H9 (cell line): ENCODE measurements at regions not wholly inside any gene's neighbourhood (a gene's known extent, or its start where the extent isn't known, plus 50 kb on each side); places are given as distances from the start of the nearest gene placed in this dataset.

Source experiments
- DNase-seq: peaks from one replicate; pipeline ENCODE4 v3.0.0-alpha.2; 2017
- H2AFZ ChIP-seq: one replicate; pipeline ENCODE4 v1.6.1; 2013; ENCODE audit warnings: mild to moderate bottlenecking, low read length, control low read depth, moderate library complexity
- H2AK5ac ChIP-seq: 2 replicates; pipeline ENCODE4 v1.6.1; 2013; ENCODE audit warnings: low read length, control low read depth, mixed read lengths; ENCODE audit not compliant: insufficient read length
- H2BK120ac ChIP-seq: one replicate; pipeline ENCODE4 v1.6.1; 2013; ENCODE audit warnings: low read depth, mild to moderate bottlenecking, low read length, control low read depth, inconsistent platforms; ENCODE audit not compliant: poor library complexity, severe bottlenecking
- H2BK12ac ChIP-seq: 2 replicates; pipeline ENCODE4 v1.6.1; 2013; ENCODE audit warnings: low read length, control low read depth, mixed read lengths, low read depth; ENCODE audit not compliant: insufficient read length
- H2BK15ac ChIP-seq: 2 replicates; pipeline ENCODE4 v1.6.1; 2013; ENCODE audit warnings: low read depth, low read length, control low read depth
- H2BK20ac ChIP-seq: one replicate; pipeline ENCODE4 v1.6.1; 2013; ENCODE audit warnings: low read depth, mild to moderate bottlenecking, low read length, control low read depth, inconsistent platforms; ENCODE audit not compliant: poor library complexity, severe bottlenecking
- H2BK5ac ChIP-seq: 2 replicates; pipeline ENCODE4 v1.6.1; 2013; ENCODE audit warnings: low read length, control low read depth, mixed read lengths; ENCODE audit not compliant: insufficient read length
- H3K14ac ChIP-seq: 2 replicates; pipeline ENCODE4 v1.6.1; 2013; ENCODE audit warnings: low read length, control low read depth; ENCODE audit not compliant: insufficient read depth
- H3K18ac ChIP-seq: 2 replicates; pipeline ENCODE4 v1.6.1; 2013; ENCODE audit warnings: low read depth, mild to moderate bottlenecking, mixed read lengths, low read length, control low read depth; ENCODE audit not compliant: insufficient read length
- H3K23ac ChIP-seq: 2 replicates; pipeline ENCODE4 v1.6.1; 2013; ENCODE audit warnings: low read length, control low read depth, mixed read lengths, low read depth; ENCODE audit not compliant: insufficient read length
- H3K23me2 ChIP-seq: 2 replicates; pipeline ENCODE4 v1.6.1; 2013; ENCODE audit warnings: low read depth, mild to moderate bottlenecking, mixed read lengths, low read length, control low read depth; ENCODE audit not compliant: insufficient read length, poor library complexity, severe bottlenecking
- H3K27ac ChIP-seq: 2 replicates; pipeline ENCODE4 v1.5.1; 2013; ENCODE audit warnings: low read length, control low read depth, mixed read lengths, low read depth; ENCODE audit not compliant: insufficient read length
- H3K27me3 ChIP-seq: 2 replicates; pipeline ENCODE4 v1.6.1; 2013; ENCODE audit warnings: low read length, control low read depth, inconsistent platforms; ENCODE audit not compliant: insufficient read depth
- H3K4ac ChIP-seq: 2 replicates; pipeline ENCODE4 v1.6.1; 2013; ENCODE audit warnings: low read depth, mild to moderate bottlenecking, control low read depth, inconsistent platforms, low read length, moderate library complexity
- H3K4me1 ChIP-seq: 2 replicates; pipeline ENCODE4 v1.6.1; 2013; ENCODE audit warnings: low read length, control low read depth, inconsistent platforms; ENCODE audit not compliant: insufficient read depth
- H3K4me2 ChIP-seq: 2 replicates; pipeline ENCODE4 v1.6.1; 2013; ENCODE audit warnings: low read length, control low read depth, mixed read lengths; ENCODE audit not compliant: insufficient read length, insufficient read depth
- H3K56ac ChIP-seq: 2 replicates; pipeline ENCODE4 v1.6.1; 2013; ENCODE audit warnings: low read depth, mild to moderate bottlenecking, mixed read lengths, low read length, control low read depth; ENCODE audit not compliant: insufficient read length
- H3K79me1 ChIP-seq: 2 replicates; pipeline ENCODE4 v1.6.1; 2013; ENCODE audit warnings: low read depth, mild to moderate bottlenecking, moderate library complexity, low read length, control low read depth, inconsistent platforms; ENCODE audit not compliant: insufficient read depth, poor library complexity, severe bottlenecking
- H3K79me2 ChIP-seq: 2 replicates; pipeline ENCODE4 v1.6.1; 2013; ENCODE audit warnings: low read length, control low read depth, inconsistent platforms; ENCODE audit not compliant: insufficient read depth
- H3K9ac ChIP-seq: 2 replicates; pipeline ENCODE4 v1.6.1; 2013; ENCODE audit warnings: low read length, control low read depth, mixed read lengths; ENCODE audit not compliant: insufficient read length; ENCODE audit errors: extremely low read depth
- H3K9me3 ChIP-seq: one replicate; pipeline ENCODE4 v1.6.1; 2013; ENCODE audit warnings: low read depth, low read length, inconsistent platforms; ENCODE audit not compliant: control insufficient read depth
- H3T11ph ChIP-seq: one replicate; pipeline ENCODE4 v1.6.1; 2013; ENCODE audit warnings: mild to moderate bottlenecking, low read length, control low read depth, inconsistent platforms
- H4K20me1 ChIP-seq: one replicate; pipeline ENCODE4 v1.6.1; 2013; ENCODE audit not compliant: control insufficient read depth, insufficient read length, insufficient read depth
- H4K5ac ChIP-seq: 2 replicates; pipeline ENCODE4 v1.6.1; 2013; ENCODE audit warnings: low read depth, mild to moderate bottlenecking, mixed read lengths, low read length, control low read depth; ENCODE audit not compliant: insufficient read length
- H4K8ac ChIP-seq: replicated peaks from 2 replicates; pipeline ENCODE4 v1.6.1; 2013; ENCODE audit warnings: low read length, control low read depth, mixed read lengths, low read depth; ENCODE audit not compliant: insufficient read length
- H4K91ac ChIP-seq: 2 replicates; pipeline ENCODE4 v1.6.1; 2013; ENCODE audit warnings: low read depth, mild to moderate bottlenecking, moderate library complexity, mixed read lengths, low read length, control low read depth; ENCODE audit not compliant: insufficient read length
- H3K27ac Mint-ChIP-seq, 3 experiments: 2 replicates in 2 of 3; 3 replicates in 1 of 3; pipeline ENCODE4 v1.8.0; 2020 to 2021; ENCODE audit warnings: mixed read lengths in 3 of 3, mild to moderate bottlenecking in 1 of 3, moderate library complexity in 1 of 3
- H3K27me3 Mint-ChIP-seq: 2 replicates; pipeline ENCODE4 v1.8.0; 2021; ENCODE audit warnings: low read depth, mild to moderate bottlenecking, moderate library complexity, mixed read lengths
- H3K36me3 Mint-ChIP-seq, 3 experiments: 2 replicates in 2 of 3; 3 replicates in 1 of 3; pipeline ENCODE4 v1.8.0; 2020 to 2021; ENCODE audit warnings: low read depth in 3 of 3, mixed read lengths in 3 of 3; ENCODE audit not compliant: insufficient read depth in 1 of 3
- H3K4me1 Mint-ChIP-seq, 2 experiments: 2 replicates each; pipeline ENCODE4 v1.8.0; 2020; ENCODE audit warnings: mixed read lengths in 2 of 2
- H3K4me3 Mint-ChIP-seq, 2 experiments: 2 replicates in 1 of 2; 3 replicates in 1 of 2; pipeline ENCODE4 v1.8.0; 2020 to 2021; ENCODE audit warnings: mild to moderate bottlenecking in 2 of 2, mixed read lengths in 2 of 2, moderate library complexity in 1 of 2
- H3K9me3 Mint-ChIP-seq, 2 experiments: 2 replicates in 1 of 2; 3 replicates in 1 of 2; pipeline ENCODE4 v1.8.0; 2020; ENCODE audit warnings: mild to moderate bottlenecking in 2 of 2, mixed read lengths in 2 of 2, moderate library complexity in 1 of 2
- WGBS: extraction: QIAGEN DNeasy Blood & Tissue Kit; methylation state at CpG from one replicate; pipeline ENCODE4 v1.1.7; 2013; ENCODE audit warnings: missing lambda C conversion rate, low lambda C conversion rate, mixed read lengths; ENCODE audit not compliant: insufficient read length; ENCODE audit errors: extremely low coverage; 5-methylcytosine and 5-hydroxymethylcytosine counted together
- TF ChIP-seq, protein P1 (sequence below): fragments of 200-600 bp; sonication (generic); conservative IDR thresholded peaks from 3 replicates; pipeline ENCODE4 v1.8.0; 2021; ENCODE audit warnings: antibody characterized with exemption, mild to moderate bottlenecking

DNA sequence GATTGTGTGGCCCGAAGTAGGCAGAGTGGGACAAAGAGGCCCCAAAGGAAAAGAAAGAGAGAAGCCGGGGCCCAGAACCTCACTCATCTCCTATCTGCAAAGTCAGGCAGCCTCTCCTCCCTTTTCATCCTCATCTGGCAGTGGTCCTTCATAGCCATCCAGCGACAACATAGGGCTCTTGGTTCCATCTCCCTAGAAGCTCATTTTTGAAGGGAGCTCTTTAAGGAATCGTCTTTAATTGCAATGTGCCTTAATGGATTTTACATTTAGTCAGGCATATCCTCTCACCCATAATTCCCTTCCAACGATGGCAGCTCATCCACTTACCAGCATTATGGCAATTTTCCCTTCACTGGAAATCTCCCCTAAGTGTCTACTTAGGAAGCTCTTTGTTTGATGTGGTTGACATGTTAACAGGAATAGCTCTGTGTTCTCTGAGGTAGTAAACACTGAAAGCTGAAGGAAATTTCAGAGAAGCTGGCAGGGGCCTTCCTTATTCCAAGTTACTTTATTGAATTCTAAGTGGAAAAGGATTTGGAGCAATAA, 780.6 kb downstream of the TSN start:
- Histone ChIP-seq H2BK20ac (no peak overlapping the region), H4K91ac (no peak overlapping the region), H2AFZ (no peak overlapping the region), H3K79me2 (no peaks in the 10 kb centered on the region), H3K27ac (no peak overlapping the region), H2BK5ac (no peak overlapping the region), H3K9ac (no peak overlapping the region), H3K56ac (no peak overlapping the region), H3K9me3 (no peaks in the 10 kb centered on the region), H3K4me2 (no peak overlapping the region), H3K18ac (no peak overlapping the region), H3K23ac (no peak overlapping the region), H4K8ac (no peak overlapping the region), H3K4me1 (no peaks in the 10 kb centered on the region; the same call in 1 of the 2 replicates), H2BK12ac (no peak overlapping the region), H3K79me1 (no peaks in the 10 kb centered on the region), H2BK15ac (no peak overlapping the region), H3K27me3 (no peaks in the 10 kb centered on the region), H3K23me2 (no peaks in the 10 kb centered on the region), H2AK5ac (no peak overlapping the region), H3K14ac (no peak overlapping the region), H3K4ac (no peak overlapping the region), H4K20me1 (no peaks in the 10 kb centered on the region), H2BK120ac (no peak overlapping the region), H3T11ph (no peak overlapping the region), H4K5ac (no peak overlapping the region)
- peaks cover 10% of the 10 kb centered on the region in 2 experiments for H3K4me1 Mint-ChIP-seq
- H3K4me3 Mint-ChIP-seq: no peak overlapping the region
- no peaks in the 10 kb centered on the region for H3K27me3 Mint-ChIP-seq
- WGBS: no CpG with 5 or more reads among the region's 5 CpGs
- TF ChIP-seq, protein P1, sequence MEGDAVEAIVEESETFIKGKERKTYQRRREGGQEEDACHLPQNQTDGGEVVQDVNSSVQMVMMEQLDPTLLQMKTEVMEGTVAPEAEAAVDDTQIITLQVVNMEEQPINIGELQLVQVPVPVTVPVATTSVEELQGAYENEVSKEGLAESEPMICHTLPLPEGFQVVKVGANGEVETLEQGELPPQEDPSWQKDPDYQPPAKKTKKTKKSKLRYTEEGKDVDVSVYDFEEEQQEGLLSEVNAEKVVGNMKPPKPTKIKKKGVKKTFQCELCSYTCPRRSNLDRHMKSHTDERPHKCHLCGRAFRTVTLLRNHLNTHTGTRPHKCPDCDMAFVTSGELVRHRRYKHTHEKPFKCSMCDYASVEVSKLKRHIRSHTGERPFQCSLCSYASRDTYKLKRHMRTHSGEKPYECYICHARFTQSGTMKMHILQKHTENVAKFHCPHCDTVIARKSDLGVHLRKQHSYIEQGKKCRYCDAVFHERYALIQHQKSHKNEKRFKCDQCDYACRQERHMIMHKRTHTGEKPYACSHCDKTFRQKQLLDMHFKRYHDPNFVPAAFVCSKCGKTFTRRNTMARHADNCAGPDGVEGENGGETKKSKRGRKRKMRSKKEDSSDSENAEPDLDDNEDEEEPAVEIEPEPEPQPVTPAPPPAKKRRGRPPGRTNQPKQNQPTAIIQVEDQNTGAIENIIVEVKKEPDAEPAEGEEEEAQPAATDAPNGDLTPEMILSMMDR: no peak
- H3K9me3 Mint-ChIP-seq: no peaks in the 10 kb centered on the region
- H3K27ac Mint-ChIP-seq: no peak overlapping the region
- no peak for DNase-seq
- H3K36me3 Mint-ChIP-seq: no peaks in the 10 kb centered on the region
